GM18508 (cell line): ENCODE measurements at regions not wholly inside any gene's neighbourhood (a gene's known extent, or its start where the extent isn't known, plus 50 kb on each side); places are given as distances from the start of the nearest gene placed in this dataset.

Source experiments
- ATAC-seq: cut with Tn5 transposase; IDR thresholded peaks from one replicate; pipeline ENCODE4 v1.9.1; 2021; ENCODE audit warnings: moderate number of reproducible peaks; ENCODE audit not compliant: insufficient read depth, unreplicated experiment

GRCh38 chr6:9646342-9647070 lies 768.4 kb downstream of the TFAP2A start:
- no peak for ATAC-seq

- ATAC-seq: no peak
Observed at GRCh38 chr6:9638861-9639260, 776.0 kb downstream of the TFAP2A start.

GRCh38 chr6:9634776-9635175 lies 780.1 kb downstream of the TFAP2A start:
- ATAC-seq: no peak

GRCh38 chr6:9632026-9632425 lies 782.8 kb downstream of the TFAP2A start:
- no peak for ATAC-seq

GRCh38 chr6:9628819-9629218 lies 786.1 kb downstream of the TFAP2A start:
- ATAC-seq: no peak

GRCh38 chr6:9627916-9628315 lies 787.0 kb downstream of the TFAP2A start:
- no peak for ATAC-seq

GRCh38 chr6:9623985-9624384 lies 790.9 kb downstream of the TFAP2A start:
- ATAC-seq: no peak

GRCh38 chr6:9623228-9623832 lies 791.5 kb downstream of the TFAP2A start:
- no peak for ATAC-seq

GRCh38 chr6:9621276-9621675 lies 793.6 kb downstream of the TFAP2A start:
- ATAC-seq: no peak

GRCh38 chr6:9620687-9621086 lies 794.2 kb downstream of the TFAP2A start:
- ATAC-seq: no peak

GRCh38 chr6:9620263-9620662 lies 794.6 kb downstream of the TFAP2A start:
- no peak for ATAC-seq

GRCh38 chr6:9614778-9615177 lies 800.1 kb downstream of the TFAP2A start:
- no peak for ATAC-seq

GRCh38 chr6:9612489-9612888 lies 802.4 kb downstream of the TFAP2A start:
- ATAC-seq: no peak

- ATAC-seq: no peak
Observed at GRCh38 chr6:9610620-9611415, 804.1 kb downstream of the TFAP2A start.

GRCh38 chr6:9606435-9607134 lies 808.3 kb downstream of the TFAP2A start:
- no peak for ATAC-seq

GRCh38 chr6:9594746-9595145 lies 820.1 kb downstream of the TFAP2A start:
- no peak for ATAC-seq

GRCh38 chr6:9593554-9593953 lies 821.3 kb downstream of the TFAP2A start:
- no peak for ATAC-seq

GRCh38 chr6:9583753-9584352 lies 831.0 kb downstream of the TFAP2A start:
- no peak for ATAC-seq

GRCh38 chr6:9581155-9581554 lies 833.7 kb downstream of the TFAP2A start:
- ATAC-seq: no peak

- ATAC-seq: no peak
Observed at GRCh38 chr6:9576521-9576920, 838.4 kb downstream of the TFAP2A start.
